ENCODE measurements at regions not wholly inside any gene's neighbourhood (a gene's known extent, or its start where the extent isn't known, plus 50 kb on each side); places are given as distances from the start of the nearest gene placed in this dataset.

DNA sequence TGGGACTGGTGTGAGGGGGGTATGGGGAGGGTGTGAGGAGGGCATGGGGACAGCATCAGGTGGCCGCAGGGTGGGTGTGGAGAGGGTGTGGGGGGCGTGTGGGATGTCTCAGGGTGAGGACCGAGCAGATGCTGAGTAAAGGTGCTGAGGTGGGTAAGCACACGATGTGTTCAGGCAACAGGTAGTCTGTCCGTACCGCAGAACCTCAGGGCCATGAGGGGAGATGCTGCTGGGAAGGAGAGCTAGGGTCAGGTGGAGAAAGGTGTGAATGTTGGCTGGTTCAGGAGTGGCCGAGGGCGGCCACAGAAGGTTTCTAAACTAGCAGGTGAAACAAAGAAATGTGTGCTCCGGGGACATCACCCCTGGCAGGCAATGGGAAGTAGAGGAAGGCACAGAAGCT, 80.0 kb upstream of the CDH5 start:
- H3K4me2 ChIP-seq (ENCODE audit: low read length), result no peak overlapping the region
- RAD21 ChIA-PET (ENCODE audit: low non-redundant PET in 1 of 2, low total read pairs in 2 of 2, uncharacterized antibody in 2 of 2, unreplicated experiment in 2 of 2), result no interaction called here
- intact Hi-C loops (cut with micrococcal nuclease), result no loop called here
- CTCF ChIA-PET, result no interaction called here
- H3K9me3 ChIP-seq (ENCODE audit: control insufficient read depth in 1 of 2, insufficient read depth in 1 of 2, low read depth in 1 of 2, low read length in 2 of 2), result no peaks in the 10 kb centered on the region
- no TSS peak for BruUV-seq (replicated peaks)
- H3K79me2 ChIP-seq (ENCODE audit: insufficient read depth, low read length), result no peaks in the 10 kb centered on the region
- TF ChIP-seq ZNF274 (IDR thresholded peaks at IDR 0.05; ENCODE audit: low read depth, low read length) (no peak), ELF1 (IDR thresholded peaks at IDR 0.05; ENCODE audit: borderline replicate concordance, low read depth) (no peak), SRF (IDR thresholded peaks at IDR 0.05; ENCODE audit: low read depth) (no peak)
- no peaks in the 10 kb centered on the region for H3K9me2 ChIP-seq (ENCODE audit: insufficient read depth)
- H3K27me3 ChIP-seq (ENCODE audit: insufficient read depth, low read length), result no peaks in the 10 kb centered on the region; the same call in 1 of the 2 replicates
- H3K4me3 ChIP-seq (replicated peaks in 1 of 2; ENCODE audit: low read depth in 1 of 2, low read length in 2 of 2), result no peak overlapping the region
- H3K36me3 ChIP-seq (ENCODE audit: control insufficient read depth in 1 of 2, insufficient read depth in 2 of 2, low read length in 2 of 2), result no peaks in the 10 kb centered on the region
- no peak overlapping the region for H2AFZ ChIP-seq (ENCODE audit: low read depth, low read length, poor library complexity, severe bottlenecking)
- DNase-seq (ENCODE audit: low read depth, low spot score) (no peak), ATAC-seq (no peak)
- no peak overlapping the region for H3K27ac ChIP-seq (ENCODE audit: low read depth, low read length)
- no peak overlapping the region for H3K9ac ChIP-seq (ENCODE audit: low read length)
- H4K20me1 ChIP-seq (ENCODE audit: insufficient read depth), result no peaks in the 10 kb centered on the region
- no peaks in the 10 kb centered on the region for H3K4me1 ChIP-seq (ENCODE audit: control insufficient read depth in 1 of 2, insufficient read depth in 2 of 2, low read length in 2 of 2)
- POLR2A ChIA-PET, result no interaction called here

DNA sequence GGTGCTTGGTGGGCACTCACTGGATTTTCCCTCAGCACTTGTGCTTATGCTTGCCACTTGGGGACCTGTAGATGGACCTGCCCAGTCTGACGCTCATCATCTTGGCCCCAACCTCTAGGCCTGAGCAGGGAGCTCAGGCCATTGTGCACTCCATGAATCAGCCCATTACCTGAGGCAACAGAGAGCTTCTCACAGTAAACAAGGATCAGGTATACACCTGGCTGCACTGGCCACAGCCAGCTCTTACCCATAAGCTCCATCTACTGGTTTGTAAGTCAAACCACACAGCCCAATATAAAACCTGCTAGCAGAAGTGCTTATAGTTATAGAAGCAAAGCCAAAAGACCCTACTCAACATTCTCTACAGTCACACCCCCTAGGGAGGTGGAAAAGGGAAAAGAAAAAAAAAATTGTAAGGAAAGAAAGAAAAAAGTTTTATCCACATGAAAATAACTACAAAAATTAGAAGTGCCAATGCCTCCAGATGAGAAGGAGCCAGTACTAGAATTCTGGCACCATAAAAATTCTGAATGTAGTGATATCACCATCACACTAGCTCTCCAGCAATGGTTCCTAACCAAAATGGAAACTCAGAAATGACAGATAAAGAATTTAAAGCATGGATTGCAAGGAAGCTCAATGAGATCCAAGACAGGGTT, 87.8 kb upstream of the CDH5 start:
- Histone ChIP-seq H3K36me3 (ENCODE audit: control insufficient read depth in 1 of 2, insufficient read depth in 2 of 2, low read length in 2 of 2) (no peaks in the 10 kb centered on the region), H3K27ac (ENCODE audit: low read depth, low read length) (no peak overlapping the region), H4K20me1 (ENCODE audit: insufficient read depth) (no peaks in the 10 kb centered on the region), H3K79me2 (ENCODE audit: insufficient read depth, low read length) (no peaks in the 10 kb centered on the region), H2AFZ (ENCODE audit: low read depth, low read length, poor library complexity, severe bottlenecking) (no peak overlapping the region), H3K27me3 (ENCODE audit: insufficient read depth, low read length) (peaks cover 4% of the 10 kb centered on the region), H3K9me3 (ENCODE audit: control insufficient read depth in 1 of 2, insufficient read depth in 1 of 2, low read depth in 1 of 2, low read length in 2 of 2) (no peaks in the 10 kb centered on the region), H3K4me3 (replicated peaks in 1 of 2; ENCODE audit: low read depth in 1 of 2, low read length in 2 of 2) (no peak overlapping the region), H3K9me2 (ENCODE audit: insufficient read depth) (no peaks in the 10 kb centered on the region), H3K9ac (ENCODE audit: low read length) (no peak overlapping the region), H3K4me2 (ENCODE audit: low read length) (peak overlapping the region; percentile 18; the same call in 1 of the 2 replicates), H3K4me1 (ENCODE audit: control insufficient read depth in 1 of 2, insufficient read depth in 2 of 2, low read length in 2 of 2) (peaks cover 0 to 14% of the 10 kb centered on the region in 2 experiments; a peak in 2 of 4 replicates)
- BruUV-seq (replicated peaks), result no TSS peak
- peak; percentile 58 for ATAC-seq
- no peak for DNase-seq (ENCODE audit: low read depth, low spot score)
- RAD21 ChIA-PET (ENCODE audit: low non-redundant PET in 1 of 2, low total read pairs in 2 of 2, uncharacterized antibody in 2 of 2, unreplicated experiment in 2 of 2), result no interaction called here
- POLR2A ChIA-PET, result interaction anchor here (1.2 kb wide), 1 partner anchor 19 kb away, joined by 3 read pairs; no protein-coding TSS in a partner anchor
- intact Hi-C loops (cut with micrococcal nuclease), result no loop called here
- TF ChIP-seq JUND (IDR thresholded peaks at IDR 0.05), result no peak
- no peak for TF ChIP-seq POLR2A (IDR thresholded peaks at IDR 0.05; ENCODE audit: borderline replicate concordance, extremely low read depth, insufficient read depth, insufficient read length)
- TF ChIP-seq, protein P1, sequence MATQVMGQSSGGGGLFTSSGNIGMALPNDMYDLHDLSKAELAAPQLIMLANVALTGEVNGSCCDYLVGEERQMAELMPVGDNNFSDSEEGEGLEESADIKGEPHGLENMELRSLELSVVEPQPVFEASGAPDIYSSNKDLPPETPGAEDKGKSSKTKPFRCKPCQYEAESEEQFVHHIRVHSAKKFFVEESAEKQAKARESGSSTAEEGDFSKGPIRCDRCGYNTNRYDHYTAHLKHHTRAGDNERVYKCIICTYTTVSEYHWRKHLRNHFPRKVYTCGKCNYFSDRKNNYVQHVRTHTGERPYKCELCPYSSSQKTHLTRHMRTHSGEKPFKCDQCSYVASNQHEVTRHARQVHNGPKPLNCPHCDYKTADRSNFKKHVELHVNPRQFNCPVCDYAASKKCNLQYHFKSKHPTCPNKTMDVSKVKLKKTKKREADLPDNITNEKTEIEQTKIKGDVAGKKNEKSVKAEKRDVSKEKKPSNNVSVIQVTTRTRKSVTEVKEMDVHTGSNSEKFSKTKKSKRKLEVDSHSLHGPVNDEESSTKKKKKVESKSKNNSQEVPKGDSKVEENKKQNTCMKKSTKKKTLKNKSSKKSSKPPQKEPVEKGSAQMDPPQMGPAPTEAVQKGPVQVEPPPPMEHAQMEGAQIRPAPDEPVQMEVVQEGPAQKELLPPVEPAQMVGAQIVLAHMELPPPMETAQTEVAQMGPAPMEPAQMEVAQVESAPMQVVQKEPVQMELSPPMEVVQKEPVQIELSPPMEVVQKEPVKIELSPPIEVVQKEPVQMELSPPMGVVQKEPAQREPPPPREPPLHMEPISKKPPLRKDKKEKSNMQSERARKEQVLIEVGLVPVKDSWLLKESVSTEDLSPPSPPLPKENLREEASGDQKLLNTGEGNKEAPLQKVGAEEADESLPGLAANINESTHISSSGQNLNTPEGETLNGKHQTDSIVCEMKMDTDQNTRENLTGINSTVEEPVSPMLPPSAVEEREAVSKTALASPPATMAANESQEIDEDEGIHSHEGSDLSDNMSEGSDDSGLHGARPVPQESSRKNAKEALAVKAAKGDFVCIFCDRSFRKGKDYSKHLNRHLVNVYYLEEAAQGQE (IDR thresholded peaks at IDR 0.05; ENCODE audit: low read depth), result no peak
- peak; percentile 37 for TF ChIP-seq RAD21 (IDR thresholded peaks at IDR 0.05; ENCODE audit: low read depth)
- TF ChIP-seq, protein P2, sequence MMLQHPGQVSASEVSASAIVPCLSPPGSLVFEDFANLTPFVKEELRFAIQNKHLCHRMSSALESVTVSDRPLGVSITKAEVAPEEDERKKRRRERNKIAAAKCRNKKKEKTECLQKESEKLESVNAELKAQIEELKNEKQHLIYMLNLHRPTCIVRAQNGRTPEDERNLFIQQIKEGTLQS (IDR thresholded peaks at IDR 0.05), result no peak
- no peak for TF ChIP-seq TCF7L2 (IDR thresholded peaks at IDR 0.05; ENCODE audit: borderline replicate concordance, extremely low read depth, insufficient read depth, insufficient read length)
- TF ChIP-seq POLR2AphosphoS5 (IDR thresholded peaks at IDR 0.05; ENCODE audit: low read depth, low read length), result no peak
- TF ChIP-seq ZNF274 (IDR thresholded peaks at IDR 0.05; ENCODE audit: low read depth, low read length), result no peak
- no peak for TF ChIP-seq ZFX (IDR thresholded peaks at IDR 0.05)
- TF ChIP-seq, protein P3, sequence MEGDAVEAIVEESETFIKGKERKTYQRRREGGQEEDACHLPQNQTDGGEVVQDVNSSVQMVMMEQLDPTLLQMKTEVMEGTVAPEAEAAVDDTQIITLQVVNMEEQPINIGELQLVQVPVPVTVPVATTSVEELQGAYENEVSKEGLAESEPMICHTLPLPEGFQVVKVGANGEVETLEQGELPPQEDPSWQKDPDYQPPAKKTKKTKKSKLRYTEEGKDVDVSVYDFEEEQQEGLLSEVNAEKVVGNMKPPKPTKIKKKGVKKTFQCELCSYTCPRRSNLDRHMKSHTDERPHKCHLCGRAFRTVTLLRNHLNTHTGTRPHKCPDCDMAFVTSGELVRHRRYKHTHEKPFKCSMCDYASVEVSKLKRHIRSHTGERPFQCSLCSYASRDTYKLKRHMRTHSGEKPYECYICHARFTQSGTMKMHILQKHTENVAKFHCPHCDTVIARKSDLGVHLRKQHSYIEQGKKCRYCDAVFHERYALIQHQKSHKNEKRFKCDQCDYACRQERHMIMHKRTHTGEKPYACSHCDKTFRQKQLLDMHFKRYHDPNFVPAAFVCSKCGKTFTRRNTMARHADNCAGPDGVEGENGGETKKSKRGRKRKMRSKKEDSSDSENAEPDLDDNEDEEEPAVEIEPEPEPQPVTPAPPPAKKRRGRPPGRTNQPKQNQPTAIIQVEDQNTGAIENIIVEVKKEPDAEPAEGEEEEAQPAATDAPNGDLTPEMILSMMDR (IDR thresholded peaks at IDR 0.05 in 2 of 3, conservative IDR thresholded peaks at IDR 0.05 in 1 of 3; ENCODE audit: borderline replicate concordance in 1 of 3, insufficient read depth in 1 of 3, low read depth in 2 of 3, low read length in 2 of 3), result peak; percentile 15 to 35 (median 34); a peak in 2 of 6 replicates
- TF ChIP-seq CBX3 (IDR thresholded peaks at IDR 0.05; ENCODE audit: low read depth), result no peak
- no peak for TF ChIP-seq ELF1 (IDR thresholded peaks at IDR 0.05; ENCODE audit: borderline replicate concordance, low read depth)
- TF ChIP-seq SP1 (IDR thresholded peaks at IDR 0.05; ENCODE audit: low read depth), result no peak
- CTCF ChIA-PET, result interaction anchor here (0.5 to 1.1 kb wide), 3 partner anchors 36 to 45 kb away, joined by 3 to 6 read pairs (median 4); no protein-coding TSS in a partner anchor
